Vagina (tissue), 2 donors: ENCODE measurements at regions not wholly inside any gene's neighbourhood (a gene's known extent, or its start where the extent isn't known, plus 50 kb on each side); places are given as distances from the start of the nearest gene placed in this dataset.

Source experiments
- CTCF ChIP-seq, 3 experiments: fragments of 450-650 bp in 2 of 3; fragments of 200-600 bp in 1 of 3; sonication (generic) in 1 of 3; IDR thresholded peaks; one replicate each; pipeline ENCODE4 v1.5.1; 2017 to 2019; ENCODE audit warnings: antibody characterized with exemption in 3 of 3, mild to moderate bottlenecking in 2 of 3, moderate library complexity in 2 of 3
- POLR2AphosphoS5 ChIP-seq, 2 donors: sonication (generic); formaldehyde crosslinking; IDR thresholded peaks; one replicate each; pipeline ENCODE4 v1.9.0; 2017; ENCODE audit warnings: antibody characterized with exemption in 2 of 2, mild to moderate bottlenecking in 2 of 2, low read depth in 1 of 2; ENCODE audit not compliant: insufficient read depth in 1 of 2

- TF ChIP-seq CTCF (IDR thresholded peaks at IDR 0.05) (no peak), POLR2AphosphoS5 (IDR thresholded peaks at IDR 0.05; ENCODE audit: insufficient read depth in 1 of 2, low read depth in 1 of 2) (no peak)
Observed at GRCh38 chr12:89173096-89173495, 179.2 kb downstream of the DUSP6 start.
